Right atrium auricular region (tissue), 2 donors: ENCODE measurements at regions not wholly inside any gene's neighbourhood (a gene's known extent, or its start where the extent isn't known, plus 50 kb on each side); places are given as distances from the start of the nearest gene placed in this dataset.

ENCODE experiments used
- DNase-seq: peaks from one replicate; pipeline ENCODE4 v3.0.0-alpha.2; 2019; ENCODE audit warnings: low spot score
- H3K27ac ChIP-seq, 2 donors: fragments of 200-600 bp; sonication (generic); 1 replicate in 1 of 2; 2 replicates in 1 of 2; pipeline ENCODE4 v1.5.1; 2016 to 2019
- H3K27me3 ChIP-seq, 2 donors: fragments of 200-600 bp; sonication (generic); one replicate each; pipeline versions ENCODE4 v1.5.1 to v1.6.0; 2017 to 2019
- H3K36me3 ChIP-seq: fragments of 200-600 bp; sonication (generic); one replicate; pipeline ENCODE4 v1.5.1; 2016
- H3K4me1 ChIP-seq, 2 donors: fragments of 200-600 bp; sonication (generic); one replicate each; pipeline versions ENCODE4 v1.5.1 to v1.6.0; 2017 to 2019
- H3K4me3 ChIP-seq, 2 donors: fragments of 200-600 bp; sonication (generic); 1 replicate in 1 of 2; 2 replicates in 1 of 2; pipeline ENCODE4 v1.5.1; 2017 to 2019; ENCODE audit warnings: mild to moderate bottlenecking in 1 of 2, moderate library complexity in 1 of 2
- H3K9me3 ChIP-seq, 2 donors: fragments of 200-600 bp; sonication (generic); one replicate each; pipeline ENCODE4 v1.5.1; 2019
- CTCF ChIP-seq, 2 donors: fragments of 200-600 bp; sonication (generic); IDR thresholded peaks; one replicate each; pipeline ENCODE4 v1.5.1; 2019; ENCODE audit warnings: antibody characterized with exemption in 2 of 2

- Histone ChIP-seq H3K36me3 (no peaks in the 10 kb centered on the region), H3K4me3 (no peak overlapping the region), H3K4me1 (no peaks in the 10 kb centered on the region), H3K9me3 (peaks cover 0 to 4% of the 10 kb centered on the region in 2 donors), H3K27ac (no peak overlapping the region), H3K27me3 (no peaks in the 10 kb centered on the region)
- no peak for TF ChIP-seq CTCF (IDR thresholded peaks at IDR 0.05)
- no peak for DNase-seq
These were observed 664.0 kb downstream of the TLE4 start for GRCh38 chr9:80235752-80236151.

- Histone ChIP-seq H3K27ac (no peak overlapping the region), H3K4me3 (no peak overlapping the region), H3K4me1 (no peaks in the 10 kb centered on the region), H3K27me3 (no peaks in the 10 kb centered on the region), H3K9me3 (peaks cover 2 to 6% of the 10 kb centered on the region in 2 donors), H3K36me3 (no peaks in the 10 kb centered on the region)
- no peak for TF ChIP-seq CTCF (IDR thresholded peaks at IDR 0.05)
- no peak for DNase-seq
These were observed 662.1 kb downstream of the TLE4 start for GRCh38 chr9:80233906-80234305.

- no peaks in the 10 kb centered on the region for H3K36me3 ChIP-seq
- H3K4me1 ChIP-seq, result no peaks in the 10 kb centered on the region
- no peak for TF ChIP-seq CTCF (IDR thresholded peaks at IDR 0.05)
- no peak overlapping the region for H3K27ac ChIP-seq
- H3K27me3 ChIP-seq, result no peaks in the 10 kb centered on the region
- no peak overlapping the region for H3K4me3 ChIP-seq
- peaks cover 3 to 7% of the 10 kb centered on the region in 2 donors for H3K9me3 ChIP-seq
- no peak for DNase-seq
These were observed 661.5 kb downstream of the TLE4 start for GRCh38 chr9:80233102-80233843.

GRCh38 chr9:80231318-80232236 is 659.8 kb downstream of the TLE4 start:
- Histone ChIP-seq H3K4me3 (no peak overlapping the region), H3K27me3 (no peaks in the 10 kb centered on the region), H3K9me3 (peaks cover 3 to 12% of the 10 kb centered on the region in 2 donors), H3K27ac (no peak overlapping the region), H3K36me3 (no peaks in the 10 kb centered on the region), H3K4me1 (no peaks in the 10 kb centered on the region)
- no peak for TF ChIP-seq CTCF (IDR thresholded peaks at IDR 0.05)
- no peak for DNase-seq

- H3K27ac ChIP-seq, result no peak overlapping the region
- no peak for TF ChIP-seq CTCF (IDR thresholded peaks at IDR 0.05)
- H3K9me3 ChIP-seq, result peaks cover under 1 to 9% of the 10 kb centered on the region in 2 donors
- H3K27me3 ChIP-seq, result no peaks in the 10 kb centered on the region
- H3K36me3 ChIP-seq, result no peaks in the 10 kb centered on the region
- H3K4me3 ChIP-seq, result no peak overlapping the region
- H3K4me1 ChIP-seq, result no peaks in the 10 kb centered on the region
- DNase-seq, result no peak
These were observed 652.1 kb downstream of the TLE4 start for GRCh38 chr9:80223897-80224296.
